Gastroesophageal sphincter (tissue), 4 donors: ENCODE measurements at regions not wholly inside any gene's neighbourhood (a gene's known extent, or its start where the extent isn't known, plus 50 kb on each side); places are given as distances from the start of the nearest gene placed in this dataset.
A peak's percentile ranks its signal among the peaks of the same experiment; 100 is the strongest.

Experiments used
- ATAC-seq: fragments of 150-250 bp; one replicate; pipeline ENCODE4 v1.9.1; 2016; ENCODE audit warnings: mild to moderate bottlenecking, moderate library complexity
- H3K27ac ChIP-seq, 4 donors: fragments of 200-600 bp; sonication (generic) in 3 of 4; 1 replicate in 3 of 4; 2 replicates in 1 of 4; pipeline ENCODE4 v1.5.1; 2016 to 2019
- H3K27me3 ChIP-seq: fragments of 200-600 bp; sonication (generic); one replicate; pipeline ENCODE4 v1.5.1; 2019
- H3K36me3 ChIP-seq, 2 donors: fragments of 200-600 bp; sonication (generic); one replicate each; pipeline ENCODE4 v1.5.1; 2019; ENCODE audit warnings: control low read depth in 1 of 2
- H3K4me1 ChIP-seq, 3 donors: fragments of 200-600 bp; sonication (generic); 1 replicate in 2 of 3; 2 replicates in 1 of 3; pipeline ENCODE4 v1.5.1; 2016 to 2019; ENCODE audit warnings: control low read depth in 2 of 3
- H3K4me3 ChIP-seq, 2 donors: fragments of 200-600 bp; sonication (generic); one replicate each; pipeline ENCODE4 v1.5.1; 2019; ENCODE audit warnings: mild to moderate bottlenecking in 1 of 2, moderate library complexity in 1 of 2
- H3K9me3 ChIP-seq, 3 donors: fragments of 200-600 bp; sonication (generic); one replicate each; pipeline ENCODE4 v1.5.1; 2017 to 2019; ENCODE audit warnings: control low read depth in 2 of 3
- CTCF ChIP-seq, 4 experiments: fragments of 200-600 bp in 2 of 4; fragments of 450-650 bp in 2 of 4; sonication (generic) in 1 of 4; IDR thresholded peaks; one replicate each; pipeline ENCODE4 v1.5.1; 2017 to 2019; ENCODE audit warnings: antibody characterized with exemption in 4 of 4, mild to moderate bottlenecking in 2 of 4, moderate library complexity in 2 of 4
- EP300 ChIP-seq: sonication (generic); formaldehyde crosslinking; IDR thresholded peaks from one replicate; pipeline ENCODE4 v1.6.1; 2017; ENCODE audit warnings: antibody characterized with exemption, mild to moderate bottlenecking
- POLR2A ChIP-seq, 2 donors: fragments of 450-650 bp; IDR thresholded peaks; one replicate each; pipeline ENCODE4 v1.6.1; 2017; ENCODE audit warnings: antibody characterized with exemption in 2 of 2, mild to moderate bottlenecking in 2 of 2, moderate library complexity in 1 of 2
- POLR2AphosphoS5 ChIP-seq: sonication (generic); formaldehyde crosslinking; IDR thresholded peaks from one replicate; pipeline ENCODE4 v1.6.1; 2017; ENCODE audit warnings: antibody characterized with exemption
- WGBS, 2 donors: methylation state at CpG; one replicate each; pipeline ENCODE4 v1.1.5; 2018; ENCODE audit warnings: low coverage in 1 of 2; 5-methylcytosine and 5-hydroxymethylcytosine counted together

- no peak for TF ChIP-seq POLR2A (IDR thresholded peaks at IDR 0.05)
- no peak for TF ChIP-seq CTCF (IDR thresholded peaks at IDR 0.05)
- Histone ChIP-seq H3K4me1 (no peaks in the 10 kb centered on the region), H3K36me3 (no peaks in the 10 kb centered on the region), H3K27me3 (no peaks in the 10 kb centered on the region), H3K4me3 (no peak overlapping the region), H3K9me3 (no peaks in the 10 kb centered on the region), H3K27ac (no peak overlapping the region)
- 89 to 93% methylated on average over 6 of the region's 6 CpGs for WGBS, 2 donors
- no peak for ATAC-seq
These were observed 126.4 kb upstream of the GAS1 start for GRCh38 chr9:87073692-87074091.

- H3K36me3 ChIP-seq = no peaks in the 10 kb centered on the region
- H3K4me3 ChIP-seq = no peak overlapping the region
- 92 to 100% methylated on average over 1 to 3 of the region's 3 CpGs for WGBS, 2 donors
- H3K27ac ChIP-seq = no peak overlapping the region
- TF ChIP-seq POLR2A (IDR thresholded peaks at IDR 0.05) = no peak
- no peak for ATAC-seq
- H3K27me3 ChIP-seq = no peaks in the 10 kb centered on the region
- H3K4me1 ChIP-seq = peaks cover 0 to under 1% (median 0%) of the 10 kb centered on the region in 3 donors
- no peaks in the 10 kb centered on the region for H3K9me3 ChIP-seq
These were observed 128.2 kb upstream of the GAS1 start for GRCh38 chr9:87075537-87075936.

- WGBS, 2 donors = 62 to 87% methylated on average over 2 of the region's 2 CpGs
- H3K4me3 ChIP-seq = no peak overlapping the region
- H3K4me1 ChIP-seq = peaks cover 0 to 7% (median 0%) of the 10 kb centered on the region in 3 donors
- H3K36me3 ChIP-seq = no peaks in the 10 kb centered on the region
- ATAC-seq = no peak
- no peaks in the 10 kb centered on the region for H3K9me3 ChIP-seq
- TF ChIP-seq EP300 = no peak
- no peak for TF ChIP-seq POLR2AphosphoS5
- no peak for TF ChIP-seq POLR2A (IDR thresholded peaks at IDR 0.05)
- no peak for TF ChIP-seq CTCF (IDR thresholded peaks at IDR 0.05)
- H3K27me3 ChIP-seq = no peaks in the 10 kb centered on the region
- H3K27ac ChIP-seq = no peak overlapping the region
These were observed 129.5 kb upstream of the GAS1 start for GRCh38 chr9:87076825-87077224.

GRCh38 chr9:87077986-87078385, 130.7 kb upstream of the GAS1 start:
- Histone ChIP-seq H3K36me3 (no peaks in the 10 kb centered on the region), H3K27ac (no peak overlapping the region), H3K4me1 (peaks cover 0 to 7% (median 0%) of the 10 kb centered on the region in 3 donors), H3K9me3 (no peaks in the 10 kb centered on the region), H3K4me3 (no peak overlapping the region), H3K27me3 (no peaks in the 10 kb centered on the region)
- TF ChIP-seq POLR2AphosphoS5 (no peak), CTCF (IDR thresholded peaks at IDR 0.05) (no peak), EP300 (no peak)
- WGBS, 2 donors = 80 to 96% methylated on average over 1 to 3 of the region's 3 CpGs
- no peak for ATAC-seq

- 33 to 61% methylated on average over 7 of the region's 7 CpGs for WGBS, 2 donors
- H3K9me3 ChIP-seq = no peaks in the 10 kb centered on the region
- H3K4me1 ChIP-seq = peaks cover 0 to 7% (median 0%) of the 10 kb centered on the region in 3 donors
- TF ChIP-seq POLR2A (IDR thresholded peaks at IDR 0.05) (no peak), CTCF (IDR thresholded peaks at IDR 0.05) (no peak), EP300 (no peak), POLR2AphosphoS5 (no peak)
- no peak for ATAC-seq
- no peak overlapping the region for H3K4me3 ChIP-seq
- peak overlapping the region in 1 of 4 donors; percentile 7 for H3K27ac ChIP-seq
- no peaks in the 10 kb centered on the region for H3K27me3 ChIP-seq
- no peaks in the 10 kb centered on the region for H3K36me3 ChIP-seq
These were observed 133.4 kb upstream of the GAS1 start for GRCh38 chr9:87080512-87081264.
